ENCODE measurements at regions not wholly inside any gene's neighbourhood (a gene's known extent, or its start where the extent isn't known, plus 50 kb on each side); places are given as distances from the start of the nearest gene placed in this dataset.

- no peak for DNase-seq
These were observed 150.7 kb upstream of the IRX2 start for GRCh38 chr5:2902186-2902585.

- no peak for DNase-seq
These were observed 150.0 kb upstream of the IRX2 start for GRCh38 chr5:2901511-2901910.

GRCh38 chr5:2901096-2901495, 149.6 kb upstream of the IRX2 start:
- no peak for DNase-seq

- no peak for DNase-seq
These were observed 148.9 kb upstream of the IRX2 start for GRCh38 chr5:2900360-2900759.

- DNase-seq = no peak
These were observed 147.8 kb upstream of the IRX2 start for GRCh38 chr5:2899311-2899710.

GRCh38 chr5:2898661-2899060, 147.2 kb upstream of the IRX2 start:
- DNase-seq = no peak

GRCh38 chr5:2897276-2897961, 145.9 kb upstream of the IRX2 start:
- DNase-seq = no peak

- DNase-seq = no peak
These were observed 145.1 kb upstream of the IRX2 start for GRCh38 chr5:2896371-2897275.

GRCh38 chr5:2895876-2896275, 144.4 kb upstream of the IRX2 start:
- no peak for DNase-seq

- no peak for DNase-seq
These were observed 143.7 kb upstream of the IRX2 start for GRCh38 chr5:2895196-2895595.

- no peak for DNase-seq
These were observed 143.3 kb upstream of the IRX2 start for GRCh38 chr5:2894736-2895135.

- DNase-seq = no peak
These were observed 142.8 kb upstream of the IRX2 start for GRCh38 chr5:2894316-2894715.

GRCh38 chr5:2892466-2893000, 141.1 kb upstream of the IRX2 start:
- no peak for DNase-seq

- no peak for DNase-seq
These were observed 140.3 kb upstream of the IRX2 start for GRCh38 chr5:2891781-2892180.

GRCh38 chr5:2890011-2890410, 138.5 kb upstream of the IRX2 start:
- no peak for DNase-seq

- no peak for DNase-seq
These were observed 137.1 kb upstream of the IRX2 start for GRCh38 chr5:2888520-2889060.

- no peak for DNase-seq
These were observed 136.2 kb upstream of the IRX2 start for GRCh38 chr5:2887481-2888348.

- DNase-seq = no peak
These were observed 135.1 kb upstream of the IRX2 start for GRCh38 chr5:2886531-2886930.

GRCh38 chr5:2883771-2884170, 132.3 kb upstream of the IRX2 start:
- no peak for DNase-seq

GRCh38 chr5:2879701-2880100, 128.2 kb upstream of the IRX2 start:
- no peak for DNase-seq

GRCh38 chr5:2877522-2877921, 126.0 kb upstream of the IRX2 start:
- peak; percentile 56 for DNase-seq

GRCh38 chr5:2876183-2876582, 124.7 kb upstream of the IRX2 start:
- no peak for DNase-seq

GRCh38 chr5:2874099-2874498, 122.6 kb upstream of the IRX2 start:
- DNase-seq = no peak
